ENCODE measurements at regions not wholly inside any gene's neighbourhood (a gene's known extent, or its start where the extent isn't known, plus 50 kb on each side); places are given as distances from the start of the nearest gene placed in this dataset.
"Not testable (repeated sequence)": the region's sequence is repeated elsewhere in the genome, so short reads cannot be mapped to it uniquely, and the experiment has no call there.

GRCh38 chr4:111326450-111326849 is 703.6 kb upstream of the PITX2 start:
- no peaks in the 10 kb centered on the region for H3K27me3 ChIP-seq
- ATAC-seq = no peak
- no peak overlapping the region for H3K4me3 ChIP-seq
- DNase-seq = no peak
- no peaks in the 10 kb centered on the region for H3K36me3 ChIP-seq (replicated peaks in 1 of 2; ENCODE audit: insufficient read depth in 1 of 2, low read depth in 2 of 2)
- TF ChIP-seq CTCF (IDR thresholded peaks at IDR 0.05) (no peak), POLR2A (IDR thresholded peaks at IDR 0.05) (no peak)
- no peak overlapping the region for H3K27ac ChIP-seq
- no peaks in the 10 kb centered on the region for H3K9me3 ChIP-seq
- 45 to 67% methylated on average over 1 of the region's 1 CpG for WGBS, 2 donors
- intact Hi-C loops (cut with DNase I) = no loop called here
- no peaks in the 10 kb centered on the region for H3K4me1 ChIP-seq

- no peaks in the 10 kb centered on the region for H3K9me3 ChIP-seq
- no peak overlapping the region for H3K4me3 ChIP-seq
- intact Hi-C loops (cut with DNase I) = no loop called here
- no peak for TF ChIP-seq POLR2A (IDR thresholded peaks at IDR 0.05)
- no peak for TF ChIP-seq CTCF (IDR thresholded peaks at IDR 0.05)
- no peak overlapping the region for H3K27ac ChIP-seq
- DNase-seq (no peak), ATAC-seq (no peak)
- H3K4me1 ChIP-seq = no peaks in the 10 kb centered on the region
- 52 to 58% methylated on average over 2 of the region's 2 CpGs for WGBS, 2 donors
- H3K36me3 ChIP-seq (replicated peaks in 1 of 2; ENCODE audit: insufficient read depth in 1 of 2, low read depth in 2 of 2) = no peaks in the 10 kb centered on the region
- H3K27me3 ChIP-seq = no peaks in the 10 kb centered on the region
Measured at GRCh38 chr4:111330786-111331185, 707.9 kb upstream of the PITX2 start.

GRCh38 chr4:111334361-111334760 is 711.5 kb upstream of the PITX2 start:
- ATAC-seq (no peak), DNase-seq (no peak)
- Histone ChIP-seq H3K27ac (no peak overlapping the region), H3K9me3 (no peaks in the 10 kb centered on the region), H3K4me1 (no peaks in the 10 kb centered on the region), H3K4me3 (no peak overlapping the region), H3K27me3 (no peaks in the 10 kb centered on the region), H3K36me3 (replicated peaks in 1 of 2; ENCODE audit: insufficient read depth in 1 of 2, low read depth in 2 of 2) (no peaks in the 10 kb centered on the region)
- no peak for TF ChIP-seq CTCF (IDR thresholded peaks at IDR 0.05)
- no peak for TF ChIP-seq POLR2A (IDR thresholded peaks at IDR 0.05)
- intact Hi-C loops (cut with DNase I) = no loop called here

- H3K36me3 ChIP-seq (replicated peaks in 1 of 2; ENCODE audit: insufficient read depth in 1 of 2, low read depth in 2 of 2); ATAC-seq; H3K27me3 ChIP-seq; H3K4me3 ChIP-seq; H3K4me1 ChIP-seq; DNase-seq; intact Hi-C loops (cut with DNase I); H3K9me3 ChIP-seq; H3K27ac ChIP-seq: not testable (repeated sequence)
- WGBS, 2 donors = 60 to 69% methylated on average over 18 of the region's 18 CpGs
Measured at GRCh38 chr4:111337186-111337876, 714.5 kb upstream of the PITX2 start.

GRCh38 chr4:111359602-111360001 is 736.7 kb upstream of the PITX2 start:
- no peak for DNase-seq

More at GRCh38 chr4:111359602-111360001, 736.7 kb upstream of the PITX2 start:
- Histone ChIP-seq H3K36me3 (replicated peaks in 1 of 2; ENCODE audit: insufficient read depth in 1 of 2, low read depth in 2 of 2) (no peaks in the 10 kb centered on the region), H3K4me3 (no peak overlapping the region), H3K27ac (no peak overlapping the region), H3K27me3 (no peaks in the 10 kb centered on the region), H3K9me3 (no peaks in the 10 kb centered on the region), H3K4me1 (no peaks in the 10 kb centered on the region)
- intact Hi-C loops (cut with DNase I) = no loop called here
- no peak for TF ChIP-seq POLR2A (IDR thresholded peaks at IDR 0.05)
- TF ChIP-seq CTCF (IDR thresholded peaks at IDR 0.05) = no peak
- WGBS, 2 donors = 56 to 58% methylated on average over 2 of the region's 2 CpGs
- no peak for ATAC-seq
